SK-N-SH treated with all-trans-retinoic acid at 6 μM for 48 hours (cell line): ENCODE measurements at regions not wholly inside any gene's neighbourhood (a gene's known extent, or its start where the extent isn't known, plus 50 kb on each side); places are given as distances from the start of the nearest gene placed in this dataset.

Experiments
- CSRNP3 ChIP-seq: fragments of 250-450 bp; sonication (Bioruptor Pico); IDR thresholded peaks from 2 replicates; pipeline ENCODE4 v1.5.1; 2021; ENCODE audit warnings: mild to moderate bottlenecking, moderate library complexity
- ISL1 ChIP-seq: fragments of 250-450 bp; sonication (Bioruptor Pico); IDR thresholded peaks from 2 replicates; pipeline ENCODE4 v2.1.2; 2022; ENCODE audit warnings: mild to moderate bottlenecking, moderate library complexity

- TF ChIP-seq CSRNP3 (CRISPR knock-in tag) (no peak), ISL1 (no peak)
Measured at GRCh38 chr1:115426956-115427355, 88.9 kb upstream of the NGF start.
